ENCODE measurements at regions not wholly inside any gene's neighbourhood (a gene's known extent, or its start where the extent isn't known, plus 50 kb on each side); places are given as distances from the start of the nearest gene placed in this dataset.

DNA sequence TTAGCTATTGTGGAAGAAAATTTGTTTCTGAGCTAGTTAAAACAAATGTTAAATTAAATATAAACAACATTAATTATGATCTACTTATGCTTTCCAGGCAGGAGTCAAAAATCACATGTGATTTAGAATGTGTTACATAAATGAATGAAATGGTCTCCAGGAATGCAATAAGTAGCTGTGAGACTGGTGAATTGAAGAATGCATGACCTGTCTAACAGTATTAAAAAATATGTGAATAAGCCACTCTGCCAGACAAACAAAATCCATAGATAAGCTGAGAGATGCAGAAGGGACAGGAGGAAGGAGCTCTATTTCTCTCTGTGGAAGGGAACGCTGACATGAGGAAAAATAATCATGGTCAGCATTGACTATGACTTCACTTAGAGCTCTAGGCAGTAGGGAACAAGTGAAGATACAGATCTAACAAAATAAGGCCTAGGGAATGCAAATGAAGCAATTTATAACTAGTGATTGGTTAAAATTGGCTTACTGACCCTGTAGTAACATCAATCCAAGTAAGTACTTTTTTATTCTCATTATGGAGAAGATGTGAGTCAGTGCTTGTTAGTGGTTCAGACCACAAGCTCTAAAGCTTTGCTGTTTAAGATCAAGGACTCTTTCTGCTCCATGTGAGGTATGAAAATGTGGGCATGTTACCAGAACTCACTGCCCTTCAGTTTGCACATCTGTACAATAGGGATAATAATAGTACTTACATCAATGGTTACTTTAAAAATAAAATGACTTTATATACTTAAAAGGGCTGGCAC, 432.6 kb downstream of the MMUT start:
- intact Hi-C loops (cut with micrococcal nuclease): no loop called here
- no TSS peak for BruUV-seq (replicated peaks)
- Mint-ChIP-seq H3K27ac (ENCODE audit: low read depth, unreplicated experiment) (no peak overlapping the region), H3K9me3 (ENCODE audit: unreplicated experiment) (no peaks in the 10 kb centered on the region), H3K36me3 (ENCODE audit: insufficient read depth, unreplicated experiment) (no peaks in the 10 kb centered on the region), H3K27me3 (ENCODE audit: insufficient read depth, unreplicated experiment) (no peaks in the 10 kb centered on the region), H3K4me3 (ENCODE audit: unreplicated experiment) (no peak overlapping the region), H3K4me1 (ENCODE audit: insufficient read depth, unreplicated experiment) (no peaks in the 10 kb centered on the region)
- POLR2A ChIA-PET: interaction anchor here (0.7 to 1.3 kb wide), 3 partner anchors 16 to 69 kb away, joined by 3 read pairs; no protein-coding TSS in a partner anchor
- TF ChIP-seq CTCF (IDR thresholded peaks at IDR 0.05; ENCODE audit: unreplicated experiment): no peak
- DNase-seq (ENCODE audit: unreplicated experiment): no peak
- CTCF ChIA-PET: interaction anchor here (0.6 to 1.3 kb wide), 4 partner anchors 16 to 1131 kb away, joined by 3 read pairs; no protein-coding TSS in a partner anchor

DNA sequence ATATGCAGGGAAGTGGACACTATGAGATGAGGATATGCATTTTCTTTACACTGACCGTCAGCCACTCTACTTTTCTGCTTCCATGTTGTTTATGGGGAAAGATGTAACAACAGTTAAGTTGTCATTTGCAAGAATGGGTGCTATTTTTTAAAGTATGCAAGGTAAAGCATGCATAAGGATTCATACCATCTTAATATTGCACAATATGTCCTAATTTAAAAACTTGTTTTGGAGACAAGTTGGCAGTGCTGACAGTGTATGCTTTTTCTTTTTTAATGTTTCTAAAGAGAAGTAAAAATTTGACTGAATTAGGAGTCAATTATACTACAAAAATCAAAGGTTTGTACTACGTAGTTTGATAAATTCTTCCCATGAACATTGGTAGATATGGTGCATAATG, 435.4 kb downstream of the MMUT start:
- DNase-seq (ENCODE audit: unreplicated experiment): no peak
- POLR2A ChIA-PET: no interaction called here
- no peak for TF ChIP-seq CTCF (IDR thresholded peaks at IDR 0.05; ENCODE audit: unreplicated experiment)
- intact Hi-C loops (cut with micrococcal nuclease): no loop called here
- Mint-ChIP-seq H3K36me3 (ENCODE audit: insufficient read depth, unreplicated experiment) (no peaks in the 10 kb centered on the region), H3K4me1 (ENCODE audit: insufficient read depth, unreplicated experiment) (no peaks in the 10 kb centered on the region), H3K9me3 (ENCODE audit: unreplicated experiment) (no peaks in the 10 kb centered on the region), H3K4me3 (ENCODE audit: unreplicated experiment) (no peak overlapping the region), H3K27ac (ENCODE audit: low read depth, unreplicated experiment) (no peak overlapping the region), H3K27me3 (ENCODE audit: insufficient read depth, unreplicated experiment) (no peaks in the 10 kb centered on the region)
- CTCF ChIA-PET: no interaction called here
- BruUV-seq (replicated peaks): no TSS peak

DNA sequence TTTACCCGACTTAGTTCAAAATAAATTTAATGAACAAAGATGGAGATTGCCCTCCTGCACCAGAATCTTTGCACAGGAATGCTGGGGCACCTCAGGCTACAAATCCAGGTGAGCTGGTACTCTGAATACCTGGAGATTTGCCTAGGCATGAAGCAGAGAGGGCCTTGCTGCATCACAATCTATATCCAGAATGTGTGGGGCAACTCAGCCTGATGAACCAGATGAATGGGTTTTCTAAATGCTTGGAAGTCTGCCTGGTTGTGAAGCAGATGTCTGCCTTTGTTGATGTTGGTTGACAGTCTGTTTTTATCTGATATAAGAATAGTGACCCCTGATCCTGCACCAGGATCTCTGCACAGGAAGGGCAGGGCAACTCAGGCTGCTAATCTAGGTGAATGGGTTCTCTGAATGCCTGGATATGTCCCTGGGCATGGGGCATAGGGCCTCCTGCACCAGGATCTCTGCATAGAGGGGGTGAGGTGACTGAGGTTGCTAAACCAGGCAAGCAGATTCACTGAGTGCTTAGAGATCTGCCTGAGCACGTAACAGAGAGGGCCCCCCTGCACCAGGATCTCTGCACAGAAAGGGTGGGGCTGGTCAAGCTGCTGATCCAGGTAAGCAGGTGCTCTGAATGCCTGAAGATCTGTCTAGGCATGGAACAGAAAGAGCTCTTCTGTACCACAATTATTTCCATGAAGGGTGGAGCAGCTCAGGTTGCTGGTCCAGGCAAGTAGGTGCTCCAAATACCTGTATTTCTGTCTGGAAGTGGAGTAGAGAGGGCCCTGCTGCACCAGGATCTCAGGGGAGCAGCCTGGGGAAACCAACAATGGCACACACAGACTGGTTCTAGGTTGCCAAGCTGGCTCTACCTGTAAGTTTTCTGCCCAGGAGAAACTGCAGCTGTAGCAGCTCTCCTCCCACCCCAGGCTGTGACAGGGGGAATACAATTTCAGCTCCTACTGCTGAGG, 437.5 kb downstream of the MMUT start:
- no peak for DNase-seq (ENCODE audit: unreplicated experiment)
- no TSS peak for BruUV-seq (replicated peaks)
- intact Hi-C loops (cut with micrococcal nuclease): no loop called here

More for the DNA sequence above, 437.5 kb downstream of the MMUT start:
- H3K36me3 Mint-ChIP-seq (ENCODE audit: insufficient read depth, unreplicated experiment): no peaks in the 10 kb centered on the region
- ChIA-PET POLR2A (no interaction called here), CTCF (interaction anchor here (0.7 kb wide), 1 partner anchor 61 kb away, joined by 3 read pairs; no protein-coding TSS in a partner anchor)
- no peaks in the 10 kb centered on the region for H3K27me3 Mint-ChIP-seq (ENCODE audit: insufficient read depth, unreplicated experiment)
- H3K9me3 Mint-ChIP-seq (ENCODE audit: unreplicated experiment): peaks cover 12% of the 10 kb centered on the region
- no peak for TF ChIP-seq CTCF (IDR thresholded peaks at IDR 0.05; ENCODE audit: unreplicated experiment)
- no peaks in the 10 kb centered on the region for H3K4me1 Mint-ChIP-seq (ENCODE audit: insufficient read depth, unreplicated experiment)
- H3K4me3 Mint-ChIP-seq (ENCODE audit: unreplicated experiment): no peak overlapping the region
- no peak overlapping the region for H3K27ac Mint-ChIP-seq (ENCODE audit: low read depth, unreplicated experiment)

All from MCF 10A (cell line).